Fibroblast of skin of back (primary cell): ENCODE measurements at regions not wholly inside any gene's neighbourhood (a gene's known extent, or its start where the extent isn't known, plus 50 kb on each side); places are given as distances from the start of the nearest gene placed in this dataset.
A peak's percentile ranks its signal among the peaks of the same experiment; 100 is the strongest.
"Not testable (repeated sequence)": the region's sequence is repeated elsewhere in the genome, so short reads cannot be mapped to it uniquely, and the experiment has no call there.

Experiments used
- DNase-seq: peaks from one replicate; pipeline ENCODE4 v3.0.0-alpha.2; 2013

DNA sequence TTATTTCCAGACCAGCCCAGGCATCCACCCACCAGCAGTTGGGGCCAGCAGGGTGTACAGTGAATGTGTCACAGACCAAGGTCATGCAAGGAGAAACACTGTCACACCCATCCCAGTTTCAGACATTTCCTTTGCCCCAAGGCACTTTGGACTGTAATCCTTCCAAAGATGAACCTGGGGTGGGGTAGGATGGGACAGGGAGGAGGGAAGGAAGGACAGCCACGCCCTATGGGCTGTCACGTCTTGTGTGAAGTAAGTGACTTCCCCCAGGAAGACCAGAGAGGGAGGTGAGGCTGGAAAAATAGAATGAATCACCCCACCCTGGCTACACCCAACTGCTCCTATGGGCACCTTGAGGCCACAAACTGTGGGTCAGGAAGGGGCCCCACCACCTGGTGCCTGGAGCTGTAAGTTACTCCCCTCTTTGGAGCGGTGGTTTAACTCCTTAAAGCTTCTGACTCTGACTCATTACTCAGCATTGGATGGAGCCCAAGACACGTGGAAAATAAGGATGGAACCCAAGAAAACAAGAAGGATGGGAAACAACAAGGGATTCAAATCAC, 349.9 kb upstream of the KLF3 start:
- DNase-seq: peak; percentile 60

DNA sequence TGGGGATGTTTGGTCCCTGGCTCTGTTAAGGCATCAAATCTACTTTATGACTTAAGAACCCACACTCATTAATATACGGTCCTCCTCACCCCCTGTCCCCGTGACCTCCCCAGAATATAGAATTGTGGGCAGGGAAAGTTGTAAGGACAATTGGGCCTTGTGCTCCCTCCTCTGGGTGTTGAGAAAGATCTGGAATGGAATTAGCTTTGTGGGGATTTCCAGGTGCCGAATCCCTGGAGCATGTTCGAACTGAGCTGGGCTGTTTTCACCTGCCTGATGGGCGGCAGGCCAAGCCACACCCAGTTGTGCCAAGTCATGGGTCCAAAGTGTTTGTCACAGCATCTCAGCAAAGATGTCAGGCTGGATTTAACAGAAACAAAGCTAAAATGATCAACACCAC, 349.3 kb upstream of the KLF3 start:
- no peak for DNase-seq

DNA sequence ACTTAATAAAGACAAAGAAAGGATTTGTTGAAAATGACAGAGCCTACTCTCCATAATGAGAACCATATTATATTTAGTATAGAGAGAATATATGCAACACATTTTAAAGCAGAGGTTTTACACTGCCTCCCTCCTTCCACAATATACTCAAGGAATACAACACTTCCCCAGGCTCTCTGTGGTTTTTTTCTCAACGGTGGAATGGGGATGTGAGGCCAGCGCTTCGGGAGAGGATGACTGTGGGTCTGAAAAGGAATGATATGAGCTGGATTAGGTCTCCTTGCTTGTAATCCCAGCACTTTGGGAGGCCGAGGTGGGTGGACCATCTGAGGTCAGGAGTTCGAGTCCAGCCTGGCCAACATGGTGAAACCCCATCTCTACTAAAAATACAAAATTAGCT, 348.7 kb upstream of the KLF3 start:
- peak; percentile 73 for DNase-seq

DNA sequence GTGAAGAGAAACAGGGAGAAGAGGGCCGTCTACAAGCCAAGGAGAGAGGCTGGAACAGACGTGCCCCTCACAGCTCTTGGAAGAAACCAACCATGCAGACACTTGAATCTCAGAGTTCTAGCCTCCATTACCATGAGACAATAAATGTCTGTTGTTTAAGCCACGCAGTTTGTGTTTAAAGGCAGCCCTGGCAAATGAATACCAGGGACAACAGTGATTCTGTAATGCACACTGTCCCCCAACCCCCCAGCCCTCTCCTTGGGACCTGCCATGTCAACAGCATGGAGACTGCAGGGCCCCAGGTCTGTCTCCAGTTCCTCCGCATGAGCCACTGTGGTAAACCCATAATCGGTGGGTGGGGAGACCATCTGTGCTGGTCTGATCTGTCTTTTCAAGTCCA, 348.0 kb upstream of the KLF3 start:
- DNase-seq: no peak

DNA sequence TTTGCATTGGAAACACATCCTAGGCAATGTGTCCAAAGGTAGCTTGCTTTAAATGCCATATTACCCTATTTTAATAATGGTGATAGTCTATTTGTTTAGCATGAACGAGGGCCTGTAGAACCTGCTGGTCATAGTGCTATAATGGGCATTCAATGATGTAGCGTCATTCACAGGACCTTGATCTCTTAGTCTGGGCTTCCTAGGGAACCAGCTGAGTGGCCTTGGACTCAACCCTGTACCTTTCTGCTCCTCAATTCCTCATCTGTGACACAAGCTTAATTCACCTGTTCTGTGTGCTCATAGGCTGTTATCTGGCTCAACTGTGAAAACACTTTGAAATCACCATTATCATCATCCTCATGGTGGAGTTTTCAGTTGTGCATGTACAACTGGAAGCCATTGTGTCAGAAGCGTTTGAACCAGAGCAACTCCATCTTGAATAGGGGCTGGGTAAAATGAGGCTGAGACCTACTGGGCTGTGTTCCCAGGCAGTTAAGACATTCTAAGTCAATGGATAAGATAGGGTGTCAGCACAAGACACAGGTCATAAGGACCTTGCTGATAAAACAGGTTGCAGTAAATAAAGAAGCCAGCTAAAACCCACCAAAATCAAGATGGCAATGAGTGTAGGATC, 346.8 kb upstream of the KLF3 start:
- no peak for DNase-seq

DNA sequence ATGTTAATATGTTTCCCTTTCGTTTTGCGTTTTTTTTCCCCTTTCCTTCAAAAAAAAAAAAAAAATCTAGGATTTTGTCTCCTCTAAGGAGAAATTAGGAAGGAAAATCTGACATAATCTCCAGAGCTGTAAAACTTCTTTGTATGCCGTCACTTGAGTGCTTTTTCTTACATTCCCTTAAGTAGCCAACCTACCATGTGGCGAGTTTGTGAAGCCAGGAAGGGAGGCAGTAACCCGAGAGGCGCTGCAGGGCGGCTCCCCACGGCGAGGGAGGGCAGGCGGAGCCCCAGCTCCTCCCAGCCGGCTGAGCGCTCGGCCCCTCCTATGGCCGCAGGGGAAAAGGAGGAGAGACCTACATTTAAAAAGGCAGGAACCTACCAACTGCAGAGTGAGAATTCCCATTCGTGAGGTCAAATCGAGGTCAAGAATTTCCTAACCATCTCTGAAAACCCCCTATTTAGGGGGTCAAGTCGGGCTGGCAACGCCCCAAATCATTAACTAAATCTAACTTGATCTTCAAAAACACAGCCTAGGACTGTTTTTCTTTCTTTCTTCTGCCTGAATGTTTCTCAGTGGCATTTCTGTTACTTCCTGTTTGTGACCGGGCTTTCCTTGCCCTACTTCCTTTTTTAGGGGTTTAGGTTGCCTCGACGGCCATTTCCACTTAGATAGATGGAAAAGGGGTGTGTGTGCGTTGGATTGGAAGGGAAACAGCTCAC, 345.1 kb upstream of the KLF3 start:
- DNase-seq: peak; percentile 97

DNA sequence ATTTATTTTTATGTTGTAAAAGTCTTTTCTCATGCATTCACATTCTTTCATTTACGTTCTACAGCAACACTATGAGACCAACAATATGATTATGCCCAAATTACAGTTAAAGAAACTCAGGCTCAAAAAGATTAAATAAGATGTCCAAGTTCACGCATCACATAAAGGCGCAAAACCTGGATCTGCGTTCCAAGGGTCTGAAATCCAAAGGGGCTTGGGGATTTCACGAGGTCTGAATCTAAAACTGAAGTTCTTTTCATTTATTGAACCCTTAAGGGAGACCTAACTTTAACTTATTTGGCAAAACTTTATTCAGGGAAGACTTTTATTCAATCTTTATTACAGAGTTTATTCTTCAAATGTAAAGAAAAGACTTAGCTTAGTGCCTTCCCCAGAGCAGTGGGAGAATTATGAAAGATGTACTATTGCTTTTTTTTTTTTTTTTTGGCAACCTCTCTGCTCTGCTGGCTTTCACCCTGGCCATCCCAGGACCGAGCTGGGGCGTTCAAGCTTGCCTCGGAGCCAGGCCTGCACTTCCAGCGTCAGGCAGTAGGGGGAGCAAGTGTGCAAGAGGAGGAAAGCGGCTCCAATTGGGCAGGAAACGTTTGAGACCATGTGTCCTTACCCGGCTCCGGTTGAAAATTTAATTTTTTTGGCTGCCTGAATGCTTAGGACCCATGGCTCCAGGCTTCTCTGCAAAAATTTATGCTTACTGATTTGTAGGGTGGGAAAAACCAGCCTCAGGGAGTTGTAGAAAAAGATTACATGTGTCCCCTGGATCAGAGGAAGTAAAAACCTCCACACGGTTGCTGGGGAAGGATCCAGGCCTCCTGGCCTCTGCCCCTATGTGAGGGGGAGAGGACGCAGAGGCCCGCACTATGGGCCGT, 344.3 kb upstream of the KLF3 start:
- DNase-seq: peak; percentile 91

DNA sequence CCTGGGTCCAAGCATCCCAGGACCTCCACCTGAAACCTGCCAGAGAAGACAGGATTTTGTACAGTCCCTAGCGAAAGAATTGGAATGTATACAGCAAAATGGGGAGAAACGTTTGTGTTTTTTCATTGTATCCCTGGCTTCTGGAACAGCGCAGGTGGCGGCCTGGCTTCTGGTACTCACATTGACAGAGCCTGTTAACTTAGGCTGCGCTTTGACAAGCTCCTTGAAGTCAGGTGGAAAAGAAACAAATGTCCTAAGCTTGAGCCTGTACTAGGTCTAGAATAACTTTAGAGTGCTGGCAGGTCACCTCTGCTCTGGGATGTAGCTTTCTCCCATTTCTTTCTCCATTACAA, 343.7 kb upstream of the KLF3 start:
- DNase-seq: no peak

DNA sequence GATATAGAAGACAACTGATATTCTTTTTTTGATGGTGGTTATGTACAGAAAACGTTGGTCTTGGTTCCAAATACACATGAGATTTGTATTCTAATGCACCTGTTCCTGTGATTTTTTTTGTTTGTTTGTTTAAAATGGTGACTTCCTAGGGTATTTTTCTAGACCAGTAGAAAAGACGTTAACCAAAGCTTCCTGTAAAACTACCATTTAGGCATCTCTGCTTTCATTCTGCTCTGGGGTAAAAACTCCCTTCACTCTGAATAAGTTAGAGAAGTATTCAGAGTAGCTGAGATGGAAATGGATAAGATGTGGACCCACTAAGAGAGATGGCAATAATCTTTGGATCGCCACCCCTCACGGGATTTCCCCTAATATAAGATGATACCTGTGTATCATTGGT, 343.2 kb upstream of the KLF3 start:
- no peak for DNase-seq

DNA sequence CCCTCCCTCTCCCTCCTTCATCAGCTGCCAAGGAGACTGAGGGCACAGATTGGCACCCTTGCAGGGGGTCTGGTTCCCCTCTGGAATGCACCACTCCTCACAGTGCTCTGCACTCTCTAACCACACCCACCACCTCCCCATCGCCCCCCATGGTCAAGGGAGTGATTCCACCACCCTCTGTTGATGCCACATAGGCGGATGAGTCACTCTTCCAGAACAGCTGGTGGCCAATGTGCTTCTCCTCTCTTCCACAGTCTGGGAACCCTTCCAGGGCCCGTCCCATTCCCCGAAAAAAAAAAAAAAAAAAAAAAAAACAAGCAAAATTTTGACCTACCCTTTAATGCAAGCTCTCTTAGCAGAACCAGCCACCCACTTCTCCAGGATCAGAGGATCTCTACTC, 341.3 kb upstream of the KLF3 start:
- DNase-seq: peak; percentile 95

DNA sequence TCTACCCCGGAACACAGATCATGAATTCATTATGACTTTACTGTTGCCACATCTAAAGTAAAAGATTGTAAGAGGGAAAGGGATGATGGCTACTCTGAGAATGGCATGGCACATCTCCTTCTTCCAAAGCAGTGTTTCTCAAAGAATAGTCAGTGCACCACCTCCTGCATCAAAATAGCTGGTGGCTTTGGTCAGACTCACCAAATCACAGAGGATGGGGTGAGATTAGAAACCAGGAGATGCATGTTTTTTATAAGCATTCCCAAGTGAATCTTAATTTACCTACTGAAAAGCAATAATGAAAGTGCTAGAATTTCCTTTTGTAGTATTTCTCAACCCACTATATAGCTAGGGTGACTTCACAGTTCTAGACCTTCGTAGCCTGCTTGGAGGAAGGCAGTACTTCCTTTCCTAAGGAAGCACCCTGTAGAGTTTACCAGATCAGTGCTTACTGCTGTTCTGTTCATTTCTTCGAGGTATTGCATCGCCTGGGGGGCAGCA, 340.8 kb upstream of the KLF3 start:
- DNase-seq: no peak

DNA sequence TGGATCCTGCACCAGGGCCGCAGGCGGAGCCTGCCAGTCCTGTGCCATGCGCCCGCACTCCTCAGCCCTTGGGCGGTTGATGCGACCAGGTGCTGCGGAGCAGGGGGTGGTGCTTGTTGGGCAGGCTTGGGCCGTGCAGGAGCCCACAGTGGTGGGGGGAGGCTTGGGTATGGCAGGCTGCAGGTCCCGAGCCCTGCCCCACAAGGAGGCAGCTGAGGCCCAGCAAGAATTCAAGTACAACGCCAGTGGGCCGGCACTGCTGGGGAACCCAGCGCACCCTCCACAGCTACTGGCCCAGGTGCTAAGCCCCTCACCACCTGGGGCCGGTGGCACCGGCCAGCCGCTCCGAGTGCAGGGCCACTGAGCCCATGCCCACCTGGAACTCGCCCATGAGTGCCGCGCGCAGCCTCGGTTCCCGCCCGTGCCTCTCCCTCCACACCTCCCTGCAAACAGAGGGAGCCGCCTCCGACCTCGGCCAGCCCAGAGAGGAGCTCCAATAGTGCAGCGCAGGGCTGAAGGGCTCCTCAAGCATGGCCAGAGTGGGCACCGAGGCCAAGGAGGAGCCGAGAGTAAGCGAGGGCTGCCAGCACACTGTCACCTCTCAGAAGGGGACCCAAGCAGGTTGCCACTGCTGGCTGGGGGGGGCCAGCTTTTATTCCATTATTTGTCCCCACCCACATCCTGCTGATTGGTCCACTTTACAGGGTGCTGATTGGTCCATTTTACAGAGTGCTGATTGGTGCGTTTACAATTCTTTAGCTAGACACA, 339.0 kb upstream of the KLF3 start:
- DNase-seq: no peak

DNA sequence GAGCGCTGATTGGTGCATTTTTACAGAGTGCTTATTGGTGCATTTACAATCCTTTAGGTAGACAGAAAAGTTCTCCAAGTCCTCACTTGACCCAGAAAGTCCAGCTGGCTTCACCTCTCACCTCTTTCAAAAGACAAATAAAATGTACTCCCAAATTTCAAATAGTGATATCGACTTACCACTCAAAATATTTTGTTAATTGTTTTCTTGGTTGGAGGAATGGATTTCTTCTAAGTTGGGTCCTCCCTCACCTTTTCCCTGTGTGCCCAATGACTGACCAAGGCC, 338.4 kb upstream of the KLF3 start:
- no peak for DNase-seq

DNA sequence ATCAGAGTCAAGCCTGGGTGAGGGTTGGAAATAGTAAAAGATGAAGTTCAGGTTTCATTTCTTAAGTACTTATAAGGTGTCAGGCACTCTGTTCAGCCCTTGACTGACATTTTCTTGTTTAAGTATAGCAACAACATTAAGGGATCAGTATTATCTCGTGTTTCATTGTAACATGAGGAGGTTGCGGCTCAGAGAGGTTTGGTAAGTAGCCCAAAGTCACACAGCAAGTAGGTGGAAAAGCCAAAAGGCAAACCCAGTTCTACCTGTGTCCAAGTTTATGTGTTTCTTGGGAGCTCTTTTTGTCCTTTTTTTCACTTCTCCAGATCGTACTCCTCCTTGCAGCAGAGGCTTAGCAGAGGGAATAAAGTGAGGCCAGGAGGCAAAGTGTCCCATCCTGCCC, 337.5 kb upstream of the KLF3 start:
- no peak for DNase-seq

DNA sequence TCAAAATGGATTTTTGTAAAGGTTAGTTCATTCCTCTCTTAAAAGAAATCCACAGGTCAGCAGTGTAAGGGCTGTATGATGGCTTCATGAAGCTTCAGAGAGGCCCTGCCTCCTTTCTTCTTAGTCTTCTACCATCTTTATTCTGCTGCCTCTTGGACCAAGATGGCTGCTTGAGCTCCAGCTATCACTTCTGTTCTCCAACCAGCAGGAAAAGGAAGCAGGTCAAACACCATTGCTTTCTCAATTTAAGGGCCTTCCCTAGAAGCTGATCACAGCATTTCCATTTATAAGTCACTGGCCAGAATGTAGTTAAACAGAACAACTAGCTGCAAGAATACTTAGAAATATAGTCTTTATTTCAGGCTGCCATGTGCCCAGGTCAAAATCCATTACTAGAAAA, 336.8 kb upstream of the KLF3 start:
- no peak for DNase-seq

DNA sequence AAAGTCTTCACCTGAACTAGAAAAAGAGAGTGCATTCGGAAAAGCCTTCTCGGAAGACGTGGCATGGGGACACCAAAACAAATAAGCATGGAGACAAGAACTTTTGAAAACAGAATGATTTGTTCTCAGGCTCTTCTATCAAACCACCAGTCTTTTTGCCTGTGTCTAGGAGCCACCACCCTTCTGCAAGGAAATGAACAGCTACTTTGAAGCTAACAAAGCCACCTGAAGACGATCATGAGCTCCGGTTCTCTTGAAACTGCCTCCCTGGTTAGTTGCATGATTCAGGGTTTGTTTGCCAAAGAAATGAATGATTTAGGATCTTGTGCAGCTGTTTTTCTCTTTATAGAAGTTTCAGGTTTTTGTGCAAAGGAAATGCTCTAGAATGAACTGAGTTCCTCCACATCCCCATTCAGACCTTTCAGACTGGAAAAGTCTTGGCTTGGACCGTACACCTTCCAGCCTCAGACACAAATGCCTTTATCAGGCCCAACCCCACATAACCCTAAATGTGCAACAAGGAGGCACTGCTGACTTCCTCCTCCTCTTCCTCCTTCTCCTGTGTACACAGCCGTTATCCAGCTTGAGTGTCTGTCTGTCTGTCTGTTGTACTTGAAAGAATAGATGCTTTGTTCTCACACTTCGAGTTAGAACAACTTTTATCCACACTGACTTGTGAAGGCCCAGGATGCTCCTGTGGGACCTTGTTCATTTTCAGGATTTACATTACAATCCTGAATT, 334.8 kb upstream of the KLF3 start:
- no peak for DNase-seq

DNA sequence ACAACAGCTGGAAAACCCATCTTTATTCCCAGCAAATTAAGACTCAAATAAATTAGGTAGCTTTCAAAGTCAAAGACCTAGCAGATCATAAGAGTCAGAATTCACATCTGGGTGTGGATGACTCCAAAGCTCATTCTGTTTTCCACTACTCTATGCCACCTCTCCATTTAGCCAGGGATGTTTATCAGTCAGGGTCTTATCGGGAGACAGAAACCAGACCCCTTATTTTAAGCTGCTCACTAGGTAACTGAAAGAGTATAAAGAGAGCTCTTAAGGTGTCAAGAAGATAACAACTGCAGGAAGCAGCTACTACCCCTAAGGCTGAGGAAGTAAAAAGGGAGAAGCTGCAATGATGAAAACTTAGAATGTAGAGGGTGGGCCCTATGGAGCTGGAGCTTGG, 333.7 kb upstream of the KLF3 start:
- DNase-seq: no peak

DNA sequence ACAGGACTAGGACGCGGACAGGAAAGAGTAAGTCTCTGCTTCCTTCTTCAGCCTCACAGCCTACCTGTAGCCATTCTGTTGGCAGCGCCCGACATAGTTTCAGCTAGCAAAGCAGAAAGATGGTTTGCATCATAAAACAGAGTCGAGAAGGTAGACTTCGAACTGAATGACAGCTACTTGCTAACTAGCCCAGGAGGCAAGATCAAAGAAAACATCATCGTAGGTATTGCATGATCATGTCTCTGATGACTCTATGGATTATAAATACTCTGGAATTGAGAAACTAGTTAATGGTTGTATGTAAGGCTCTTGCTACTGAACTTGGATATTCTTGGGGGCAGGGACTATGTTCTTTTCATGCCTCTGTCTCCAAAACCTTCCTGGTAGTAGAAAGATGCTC, 333.1 kb upstream of the KLF3 start:
- no peak for DNase-seq

DNA sequence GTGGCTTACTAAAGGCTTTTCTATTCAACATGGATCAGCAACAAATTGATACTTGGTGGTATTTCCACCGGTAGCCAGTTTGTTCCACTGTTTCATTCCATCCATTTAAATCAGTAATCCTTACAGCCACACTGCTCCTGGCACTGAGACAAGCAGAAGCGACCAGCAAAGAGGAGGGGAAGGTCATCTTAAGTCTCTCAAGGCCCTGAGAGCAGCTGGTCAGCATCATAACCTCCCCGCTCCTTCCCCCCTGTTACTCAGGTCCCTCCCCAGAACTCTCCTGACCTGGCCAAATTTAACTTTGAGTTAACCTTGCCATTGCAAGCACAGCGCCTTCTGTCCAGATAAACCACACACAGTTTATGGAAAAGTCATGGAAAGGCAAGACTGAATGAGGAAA, 331.3 kb upstream of the KLF3 start:
- DNase-seq: no peak

DNA sequence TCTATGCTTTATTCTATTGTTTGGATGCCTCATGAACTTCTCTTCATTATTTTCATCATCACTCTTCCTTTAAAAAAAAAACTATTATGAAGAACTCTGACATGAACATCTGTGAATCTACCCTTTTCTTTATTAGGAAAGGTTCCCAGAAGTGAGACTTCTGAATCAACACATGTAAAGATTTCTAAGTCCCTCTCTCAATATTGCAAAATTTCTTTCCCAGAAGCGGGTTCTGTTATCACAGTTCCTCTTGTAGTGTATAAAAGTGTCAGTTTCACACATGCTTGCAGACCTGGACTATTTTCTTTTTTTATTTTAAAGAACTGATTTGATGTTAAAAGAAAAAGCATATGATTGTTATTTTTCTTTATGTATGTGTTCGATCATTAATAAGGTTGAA, 330.8 kb upstream of the KLF3 start:
- DNase-seq: no peak

DNA sequence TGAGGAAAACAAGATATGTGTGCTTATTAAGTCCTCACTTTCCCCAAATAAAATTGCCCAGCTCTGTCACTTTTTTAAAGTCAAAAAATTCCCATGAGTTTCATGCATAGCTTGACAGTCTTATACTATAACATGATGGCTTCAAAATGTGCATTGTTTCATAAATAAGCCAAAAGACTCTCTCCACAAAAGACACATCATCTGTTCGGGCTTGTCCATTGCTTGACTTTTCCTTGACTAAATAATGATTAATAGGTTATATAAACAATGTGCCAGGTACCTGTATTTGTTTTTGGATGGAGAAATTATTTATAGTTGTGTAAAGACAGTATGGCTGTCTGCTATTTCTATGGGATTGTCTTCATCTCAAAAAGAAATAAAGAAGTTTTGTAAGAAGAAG, 329.2 kb upstream of the KLF3 start:
- DNase-seq: no peak

DNA sequence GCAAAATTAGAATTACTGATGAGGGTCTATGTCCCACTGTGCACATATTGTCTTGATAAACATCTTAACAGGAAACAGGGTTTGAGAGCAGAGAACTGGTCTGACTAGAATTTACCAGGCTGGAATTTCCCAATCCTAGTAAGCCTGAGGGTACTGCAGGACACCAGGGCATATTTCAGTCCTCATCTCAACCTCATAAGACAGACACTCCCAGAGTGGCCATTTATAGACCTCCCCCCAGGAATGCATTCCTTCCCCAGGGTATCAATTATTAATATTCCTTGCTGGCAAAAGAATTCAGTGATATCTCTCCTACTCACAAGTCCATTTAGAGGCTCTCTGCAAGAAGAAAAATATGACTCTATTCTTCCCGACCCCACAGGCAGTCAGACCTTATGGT, 325.1 kb upstream of the KLF3 start:
- DNase-seq: not testable (repeated sequence)
